MM.1S (cell line): ENCODE measurements at regions not wholly inside any gene's neighbourhood (a gene's known extent, or its start where the extent isn't known, plus 50 kb on each side); places are given as distances from the start of the nearest gene placed in this dataset.

Experiments
- DNase-seq: peaks from one replicate; pipeline ENCODE4 v3.0.0-alpha.2; 2015
- H2AFZ ChIP-seq: fragments of 300-600 bp; sonication (generic); 2 replicates; pipeline ENCODE4 v1.6.0; 2016; ENCODE audit warnings: antibody characterized with exemption, low read length
- H3F3A ChIP-seq: fragments of 300-600 bp; sonication (generic); 2 replicates; pipeline ENCODE4 v1.6.1; 2016; ENCODE audit warnings: mild to moderate bottlenecking, antibody characterized with exemption, low read length, moderate library complexity, mixed read lengths; ENCODE audit not compliant: insufficient read depth
- H3K27ac ChIP-seq: fragments of 300-600 bp; sonication (generic); 2 replicates; pipeline ENCODE4 v1.5.1; 2016; ENCODE audit warnings: mild to moderate bottlenecking, low read length
- H3K27me3 ChIP-seq: fragments of 300-600 bp; sonication (generic); replicated peaks from 2 replicates; pipeline ENCODE4 v1.6.0; 2016; ENCODE audit warnings: low read length; ENCODE audit not compliant: insufficient read depth
- H3K36me3 ChIP-seq: fragments of 300-600 bp; sonication (generic); replicated peaks from 2 replicates; pipeline ENCODE4 v1.6.1; 2016; ENCODE audit warnings: mild to moderate bottlenecking, low read length, mixed read lengths; ENCODE audit not compliant: insufficient read depth
- H3K4me1 ChIP-seq: fragments of 300-600 bp; sonication (generic); 2 replicates; pipeline ENCODE4 v1.6.1; 2016; ENCODE audit warnings: low read length, mixed read lengths
- H3K4me2 ChIP-seq: fragments of 300-600 bp; sonication (generic); 2 replicates; pipeline ENCODE4 v1.6.0; 2016; ENCODE audit warnings: low read depth, low read length
- H3K4me3 ChIP-seq: fragments of 300-600 bp; sonication (generic); 2 replicates; pipeline ENCODE4 v1.5.1; 2016; ENCODE audit warnings: low read length, mixed read lengths
- H3K79me2 ChIP-seq: fragments of 300-600 bp; sonication (generic); 2 replicates; pipeline ENCODE4 v1.6.1; 2016; ENCODE audit warnings: mixed run types, low read length, mixed read lengths
- H3K9ac ChIP-seq: fragments of 300-600 bp; sonication (generic); 2 replicates; pipeline ENCODE4 v1.6.1; 2016; ENCODE audit warnings: low read length, mixed read lengths
- H3K9me2 ChIP-seq: fragments of 300-600 bp; sonication (generic); replicated peaks from 2 replicates; pipeline ENCODE4 v1.6.1; 2016; ENCODE audit warnings: mild to moderate bottlenecking, low read length, mixed read lengths; ENCODE audit not compliant: insufficient read depth
- H3K9me3 ChIP-seq: fragments of 300-600 bp; sonication (generic); replicated peaks from 2 replicates; pipeline ENCODE4 v1.6.1; 2016; ENCODE audit warnings: mild to moderate bottlenecking, low read length, mixed read lengths; ENCODE audit not compliant: insufficient read depth
- H4K20me1 ChIP-seq: fragments of 300-600 bp; sonication (generic); 2 replicates; pipeline ENCODE4 v1.6.1; 2016; ENCODE audit warnings: mild to moderate bottlenecking, low read length, moderate library complexity, mixed read lengths; ENCODE audit not compliant: insufficient read depth
- CTCF ChIP-seq: fragments of 300-600 bp; sonication (generic); IDR thresholded peaks from 2 replicates; pipeline ENCODE4 v1.5.1; 2016; ENCODE audit warnings: antibody characterized with exemption, low read length, mixed read lengths
- EZH2 ChIP-seq: fragments of 300-600 bp; sonication (generic); optimal IDR thresholded peaks from 2 replicates; pipeline ENCODE3; 2017; ENCODE audit warnings: low read depth, mild to moderate bottlenecking, antibody characterized with exemption, low read length, mixed read lengths
- EZH2phosphoT487 ChIP-seq: fragments of 300-600 bp; sonication (generic); IDR thresholded peaks from 2 replicates; pipeline ENCODE4 v1.6.1; 2018; ENCODE audit warnings: antibody characterized with exemption, low read length

- Histone ChIP-seq H3K36me3 (no peaks in the 10 kb centered on the region), H2AFZ (no peak overlapping the region), H4K20me1 (no peaks in the 10 kb centered on the region), H3K9ac (no peak overlapping the region), H3K9me2 (no peaks in the 10 kb centered on the region), H3K4me3 (no peak overlapping the region), H3K27ac (no peak overlapping the region), H3K79me2 (no peaks in the 10 kb centered on the region), H3K4me2 (no peak overlapping the region), H3K9me3 (no peaks in the 10 kb centered on the region), H3F3A (no peaks in the 10 kb centered on the region), H3K27me3 (no peaks in the 10 kb centered on the region), H3K4me1 (no peaks in the 10 kb centered on the region)
- no peak for DNase-seq
- TF ChIP-seq EZH2 (no peak), EZH2phosphoT487 (no peak), CTCF (no peak)
Measured at GRCh38 chr16:25587783-25588182, 104.0 kb upstream of the HS3ST4 start.

GRCh38 chr16:25586826-25587225, 104.9 kb upstream of the HS3ST4 start:
- TF ChIP-seq EZH2 (no peak), CTCF (no peak), EZH2phosphoT487 (no peak)
- no peak overlapping the region for H3K4me2 ChIP-seq
- no peaks in the 10 kb centered on the region for H3K9me2 ChIP-seq
- H3K9ac ChIP-seq = no peak overlapping the region
- H3F3A ChIP-seq = no peaks in the 10 kb centered on the region
- H3K4me3 ChIP-seq = no peak overlapping the region
- no peaks in the 10 kb centered on the region for H3K27me3 ChIP-seq
- no peaks in the 10 kb centered on the region for H3K4me1 ChIP-seq
- DNase-seq = no peak
- H2AFZ ChIP-seq = no peak overlapping the region
- H4K20me1 ChIP-seq = no peaks in the 10 kb centered on the region
- no peaks in the 10 kb centered on the region for H3K79me2 ChIP-seq
- H3K9me3 ChIP-seq = no peaks in the 10 kb centered on the region
- H3K27ac ChIP-seq = no peak overlapping the region
- H3K36me3 ChIP-seq = no peaks in the 10 kb centered on the region

GRCh38 chr16:25585526-25585925, 106.2 kb upstream of the HS3ST4 start:
- H2AFZ ChIP-seq = no peak overlapping the region
- H3K9me2 ChIP-seq = no peaks in the 10 kb centered on the region
- H4K20me1 ChIP-seq = no peaks in the 10 kb centered on the region
- H3K4me3 ChIP-seq = no peak overlapping the region
- H3F3A ChIP-seq = no peaks in the 10 kb centered on the region
- peak; percentile 46 for DNase-seq
- H3K79me2 ChIP-seq = no peaks in the 10 kb centered on the region
- H3K27ac ChIP-seq = no peak overlapping the region
- no peak overlapping the region for H3K9ac ChIP-seq
- H3K9me3 ChIP-seq = no peaks in the 10 kb centered on the region
- H3K36me3 ChIP-seq = no peaks in the 10 kb centered on the region
- no peak overlapping the region for H3K4me2 ChIP-seq
- no peaks in the 10 kb centered on the region for H3K27me3 ChIP-seq
- no peaks in the 10 kb centered on the region for H3K4me1 ChIP-seq
- TF ChIP-seq EZH2 (no peak), EZH2phosphoT487 (no peak), CTCF (no peak)
